ENCODE measurements at regions not wholly inside any gene's neighbourhood (a gene's known extent, or its start where the extent isn't known, plus 50 kb on each side); places are given as distances from the start of the nearest gene placed in this dataset.

DNA sequence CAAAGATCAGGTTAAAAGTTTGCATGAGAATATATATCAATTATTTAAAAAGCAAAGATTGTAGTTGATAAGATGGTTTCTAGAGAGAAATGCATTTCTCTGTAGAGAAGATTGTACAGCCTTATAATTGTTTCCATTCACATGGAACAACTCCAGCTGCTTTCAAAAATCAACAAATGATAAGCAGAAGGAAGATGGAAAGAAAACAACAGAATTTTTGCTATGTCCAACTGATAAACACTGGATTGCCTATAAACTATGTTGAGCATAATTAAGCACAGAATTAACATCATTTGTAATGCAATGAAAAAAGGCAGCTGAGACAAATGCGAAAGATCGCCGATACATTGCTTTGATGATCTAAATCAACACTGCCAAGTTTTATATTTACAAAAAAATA is 89.0 kb downstream of the C3orf85 start:
- TF ChIP-seq SIN3A (IDR thresholded peaks at IDR 0.05; ENCODE audit: low read depth) (no peak), ZFX (IDR thresholded peaks at IDR 0.05) (no peak), JUND (IDR thresholded peaks at IDR 0.05) (no peak), FOSL1 (IDR thresholded peaks at IDR 0.05; ENCODE audit: low read depth) (no peak), CBX3 (IDR thresholded peaks at IDR 0.05; ENCODE audit: low read depth) (no peak), POLR2A (IDR thresholded peaks at IDR 0.05; ENCODE audit: borderline replicate concordance, extremely low read depth, insufficient read depth, insufficient read length) (no peak), CTCF (IDR thresholded peaks at IDR 0.05 in 2 of 3, conservative IDR thresholded peaks at IDR 0.05 in 1 of 3; ENCODE audit: borderline replicate concordance in 1 of 3, insufficient read depth in 1 of 3, low read depth in 2 of 3, low read length in 2 of 3) (no peak), YY1 (IDR thresholded peaks at IDR 0.05; ENCODE audit: extremely low read depth, insufficient replicate concordance, low read depth, low read length) (no peak), EZH2phosphoT487 (IDR thresholded peaks at IDR 0.05; ENCODE audit: borderline replicate concordance) (no peak), EZH2 (IDR thresholded peaks at IDR 0.05) (no peak), SRF (IDR thresholded peaks at IDR 0.05; ENCODE audit: low read depth) (no peak), EGR1 (IDR thresholded peaks at IDR 0.05; ENCODE audit: low read depth) (no peak), ZNF274 (IDR thresholded peaks at IDR 0.05; ENCODE audit: low read depth, low read length) (no peak), ELF1 (IDR thresholded peaks at IDR 0.05; ENCODE audit: borderline replicate concordance, low read depth) (no peak), RAD21 (IDR thresholded peaks at IDR 0.05; ENCODE audit: low read depth) (no peak), POLR2AphosphoS5 (IDR thresholded peaks at IDR 0.05; ENCODE audit: low read depth, low read length) (no peak), CEBPB (IDR thresholded peaks at IDR 0.05; ENCODE audit: low read depth) (no peak)
- TF ChIP-seq, protein P1, sequence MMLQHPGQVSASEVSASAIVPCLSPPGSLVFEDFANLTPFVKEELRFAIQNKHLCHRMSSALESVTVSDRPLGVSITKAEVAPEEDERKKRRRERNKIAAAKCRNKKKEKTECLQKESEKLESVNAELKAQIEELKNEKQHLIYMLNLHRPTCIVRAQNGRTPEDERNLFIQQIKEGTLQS (IDR thresholded peaks at IDR 0.05), result no peak
- TF ChIP-seq, protein P2, sequence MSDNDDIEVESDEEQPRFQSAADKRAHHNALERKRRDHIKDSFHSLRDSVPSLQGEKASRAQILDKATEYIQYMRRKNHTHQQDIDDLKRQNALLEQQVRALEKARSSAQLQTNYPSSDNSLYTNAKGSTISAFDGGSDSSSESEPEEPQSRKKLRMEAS (IDR thresholded peaks at IDR 0.05), result no peak
- TF ChIP-seq, protein P3, sequence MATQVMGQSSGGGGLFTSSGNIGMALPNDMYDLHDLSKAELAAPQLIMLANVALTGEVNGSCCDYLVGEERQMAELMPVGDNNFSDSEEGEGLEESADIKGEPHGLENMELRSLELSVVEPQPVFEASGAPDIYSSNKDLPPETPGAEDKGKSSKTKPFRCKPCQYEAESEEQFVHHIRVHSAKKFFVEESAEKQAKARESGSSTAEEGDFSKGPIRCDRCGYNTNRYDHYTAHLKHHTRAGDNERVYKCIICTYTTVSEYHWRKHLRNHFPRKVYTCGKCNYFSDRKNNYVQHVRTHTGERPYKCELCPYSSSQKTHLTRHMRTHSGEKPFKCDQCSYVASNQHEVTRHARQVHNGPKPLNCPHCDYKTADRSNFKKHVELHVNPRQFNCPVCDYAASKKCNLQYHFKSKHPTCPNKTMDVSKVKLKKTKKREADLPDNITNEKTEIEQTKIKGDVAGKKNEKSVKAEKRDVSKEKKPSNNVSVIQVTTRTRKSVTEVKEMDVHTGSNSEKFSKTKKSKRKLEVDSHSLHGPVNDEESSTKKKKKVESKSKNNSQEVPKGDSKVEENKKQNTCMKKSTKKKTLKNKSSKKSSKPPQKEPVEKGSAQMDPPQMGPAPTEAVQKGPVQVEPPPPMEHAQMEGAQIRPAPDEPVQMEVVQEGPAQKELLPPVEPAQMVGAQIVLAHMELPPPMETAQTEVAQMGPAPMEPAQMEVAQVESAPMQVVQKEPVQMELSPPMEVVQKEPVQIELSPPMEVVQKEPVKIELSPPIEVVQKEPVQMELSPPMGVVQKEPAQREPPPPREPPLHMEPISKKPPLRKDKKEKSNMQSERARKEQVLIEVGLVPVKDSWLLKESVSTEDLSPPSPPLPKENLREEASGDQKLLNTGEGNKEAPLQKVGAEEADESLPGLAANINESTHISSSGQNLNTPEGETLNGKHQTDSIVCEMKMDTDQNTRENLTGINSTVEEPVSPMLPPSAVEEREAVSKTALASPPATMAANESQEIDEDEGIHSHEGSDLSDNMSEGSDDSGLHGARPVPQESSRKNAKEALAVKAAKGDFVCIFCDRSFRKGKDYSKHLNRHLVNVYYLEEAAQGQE (IDR thresholded peaks at IDR 0.05; ENCODE audit: low read depth), result no peak
- BruUV-seq (replicated peaks), result no TSS peak
- Histone ChIP-seq H3K4me3 (replicated peaks in 1 of 2; ENCODE audit: low read depth in 1 of 2, low read length in 2 of 2) (no peak overlapping the region), H3K9me3 (ENCODE audit: control insufficient read depth in 1 of 2, insufficient read depth in 1 of 2, low read depth in 1 of 2, low read length in 2 of 2) (no peaks in the 10 kb centered on the region), H3K79me2 (ENCODE audit: insufficient read depth, low read length) (no peaks in the 10 kb centered on the region), H3K9me2 (ENCODE audit: insufficient read depth) (no peaks in the 10 kb centered on the region), H4K20me1 (ENCODE audit: insufficient read depth) (no peaks in the 10 kb centered on the region), H3K4me1 (ENCODE audit: control insufficient read depth in 1 of 2, insufficient read depth in 2 of 2, low read length in 2 of 2) (no peaks in the 10 kb centered on the region), H2AFZ (ENCODE audit: low read depth, low read length, poor library complexity, severe bottlenecking) (no peak overlapping the region), H3K27me3 (ENCODE audit: insufficient read depth, low read length) (no peaks in the 10 kb centered on the region), H3K27ac (ENCODE audit: low read depth, low read length) (no peak overlapping the region), H3K36me3 (ENCODE audit: control insufficient read depth in 1 of 2, insufficient read depth in 2 of 2, low read length in 2 of 2) (no peaks in the 10 kb centered on the region), H3K4me2 (ENCODE audit: low read length) (no peak overlapping the region), H3K9ac (ENCODE audit: low read length) (no peak overlapping the region)
- DNase-seq (ENCODE audit: low read depth, low spot score), result no peak
- intact Hi-C loops (cut with micrococcal nuclease), result loop anchor here (10.0 kb wide), 3 partner anchors 201 to 731 kb away; no protein-coding TSS in a partner anchor
- ChIA-PET CTCF (no interaction called here), POLR2A (no interaction called here), RAD21 (ENCODE audit: low non-redundant PET in 1 of 2, low total read pairs in 2 of 2, uncharacterized antibody in 2 of 2, unreplicated experiment in 2 of 2) (no interaction called here)
- no peak for ATAC-seq
